Neural cell (in vitro differentiated cells): ENCODE measurements at regions not wholly inside any gene's neighbourhood (a gene's known extent, or its start where the extent isn't known, plus 50 kb on each side); places are given as distances from the start of the nearest gene placed in this dataset.

Source experiments
- CTCF ChIP-seq: fragments of 450-650 bp; IDR thresholded peaks from 2 replicates; pipeline ENCODE4 v1.5.1; 2014; ENCODE audit warnings: antibody characterized with exemption, mild to moderate bottlenecking, moderate library complexity; ENCODE audit not compliant: poor library complexity, severe bottlenecking
- EZH2 ChIP-seq: fragments of 200-600, 300-800 bp; shearing (Covaris generic), sonication (generic); IDR thresholded peaks from 2 replicates; pipeline ENCODE4 v1.6.1; 2014; ENCODE audit warnings: antibody characterized with exemption, low read length, borderline replicate concordance, mild to moderate bottlenecking; ENCODE audit not compliant: insufficient read depth, poor library complexity, severe bottlenecking
- MXI1 ChIP-seq: fragments of 450-650 bp; conservative IDR thresholded peaks from 2 replicates; pipeline ENCODE4 v1.6.1; 2014; ENCODE audit warnings: antibody characterized with exemption, mild to moderate bottlenecking; ENCODE audit not compliant: poor library complexity, severe bottlenecking
- POLR2AphosphoS5 ChIP-seq: IDR thresholded peaks from 2 replicates; pipeline ENCODE4 v1.6.1; 2012
- REST ChIP-seq: IDR thresholded peaks from 2 replicates; pipeline ENCODE4 v1.6.1; 2012; ENCODE audit warnings: borderline replicate concordance

- TF ChIP-seq CTCF (no peak), POLR2AphosphoS5 (no peak), MXI1 (no peak), REST (no peak), EZH2 (no peak)
Measured at GRCh38 chr12:21054334-21054733, 76.7 kb upstream of the SLCO1B1 start.
